A673 (cell line): ENCODE measurements at regions not wholly inside any gene's neighbourhood (a gene's known extent, or its start where the extent isn't known, plus 50 kb on each side); places are given as distances from the start of the nearest gene placed in this dataset.

Source experiments
- CTCF ChIP-seq: fragments of 300-800, 200-600 bp; sonication (generic); conservative IDR thresholded peaks from 2 replicates; pipeline ENCODE4 v1.5.1; 2017; ENCODE audit warnings: low read depth, mild to moderate bottlenecking, antibody characterized with exemption, low read length, moderate library complexity, mixed read lengths
- EZH2 ChIP-seq: fragments of 200-600 bp; sonication (generic); IDR thresholded peaks from 2 replicates; pipeline ENCODE4 v1.6.1; 2017; ENCODE audit warnings: borderline replicate concordance, low read depth, mild to moderate bottlenecking, mixed read lengths, antibody characterized with exemption, low read length; ENCODE audit not compliant: poor library complexity, severe bottlenecking

GRCh38 chr5:88583471-88583870 is 299.5 kb downstream of the MEF2C start:
- TF ChIP-seq CTCF = no peak
- TF ChIP-seq EZH2 = no peak
